ENCODE measurements at regions not wholly inside any gene's neighbourhood (a gene's known extent, or its start where the extent isn't known, plus 50 kb on each side); places are given as distances from the start of the nearest gene placed in this dataset.
A peak's percentile ranks its signal among the peaks of the same experiment; 100 is the strongest.

- TF ChIP-seq, protein P1, sequence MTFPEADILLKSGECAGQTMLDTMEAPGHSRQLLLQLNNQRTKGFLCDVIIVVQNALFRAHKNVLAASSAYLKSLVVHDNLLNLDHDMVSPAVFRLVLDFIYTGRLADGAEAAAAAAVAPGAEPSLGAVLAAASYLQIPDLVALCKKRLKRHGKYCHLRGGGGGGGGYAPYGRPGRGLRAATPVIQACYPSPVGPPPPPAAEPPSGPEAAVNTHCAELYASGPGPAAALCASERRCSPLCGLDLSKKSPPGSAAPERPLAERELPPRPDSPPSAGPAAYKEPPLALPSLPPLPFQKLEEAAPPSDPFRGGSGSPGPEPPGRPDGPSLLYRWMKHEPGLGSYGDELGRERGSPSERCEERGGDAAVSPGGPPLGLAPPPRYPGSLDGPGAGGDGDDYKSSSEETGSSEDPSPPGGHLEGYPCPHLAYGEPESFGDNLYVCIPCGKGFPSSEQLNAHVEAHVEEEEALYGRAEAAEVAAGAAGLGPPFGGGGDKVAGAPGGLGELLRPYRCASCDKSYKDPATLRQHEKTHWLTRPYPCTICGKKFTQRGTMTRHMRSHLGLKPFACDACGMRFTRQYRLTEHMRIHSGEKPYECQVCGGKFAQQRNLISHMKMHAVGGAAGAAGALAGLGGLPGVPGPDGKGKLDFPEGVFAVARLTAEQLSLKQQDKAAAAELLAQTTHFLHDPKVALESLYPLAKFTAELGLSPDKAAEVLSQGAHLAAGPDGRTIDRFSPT (tag by site-specific recombination; IDR thresholded peaks at IDR 0.05): no peak
- TF ChIP-seq ZNF510 (tag by site-specific recombination; IDR thresholded peaks at IDR 0.05; ENCODE audit: insufficient replicate concordance) (no peak), ZNF701 (tag by site-specific recombination; IDR thresholded peaks at IDR 0.05) (no peak), ZNF596 (tag by site-specific recombination; IDR thresholded peaks at IDR 0.05) (no peak)
Observed at GRCh38 chr6:81455641-81456040, 296.8 kb downstream of the TENT5A start (continued).

DNA sequence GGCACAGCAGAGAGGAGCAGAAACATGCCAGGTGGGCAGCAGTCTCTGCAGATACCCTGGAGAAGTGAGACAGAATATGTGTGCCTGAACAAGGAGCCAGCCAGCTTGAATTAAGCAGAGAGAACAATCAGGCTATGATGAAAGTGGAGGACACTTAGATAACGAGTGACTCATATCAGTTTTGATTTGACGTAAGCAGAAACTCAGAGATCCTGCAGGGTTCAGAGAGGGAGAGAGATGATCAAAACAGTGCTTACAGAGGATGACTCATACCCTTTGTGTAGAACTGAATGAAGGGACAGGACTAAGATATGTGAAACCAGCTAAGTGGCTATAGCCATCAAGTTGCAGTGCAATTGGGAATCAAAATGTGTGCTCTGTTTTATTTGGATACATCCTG, 300.7 kb downstream of the TENT5A start:
- Histone ChIP-seq H3K36me3 (ENCODE audit: control insufficient read depth in 2 of 2, insufficient read depth in 1 of 2, low read length in 2 of 2) (no peaks in the 10 kb centered on the region), H3K4me1 (ENCODE audit: control insufficient read depth, insufficient read depth, low read length) (no peaks in the 10 kb centered on the region), H3K4me3 (ENCODE audit: low read depth, low read length) (no peak overlapping the region), H3K9me3 (ENCODE audit: control insufficient read depth, insufficient read depth, low read depth, low read length) (no peaks in the 10 kb centered on the region), H3K27ac (ENCODE audit: extremely low read depth, low read depth, low read length) (no peak overlapping the region)
- ChIA-PET CTCF (interaction anchor here (1.5 kb wide), 1 partner anchor 14 kb away, joined by 3 read pairs; no protein-coding TSS in a partner anchor), POLR2A (interaction anchor here (0.6 kb wide), 1 partner anchor 1897 kb away, joined by 3 read pairs; no protein-coding TSS in a partner anchor)
- no peak for TF ChIP-seq HOXC10 (CRISPR knock-in tag; IDR thresholded peaks at IDR 0.05)
- TF ChIP-seq ZNF623 (tag by site-specific recombination; IDR thresholded peaks at IDR 0.05): no peak
- no peak for TF ChIP-seq ZBTB20 (tag by site-specific recombination; IDR thresholded peaks at IDR 0.05)
- TF ChIP-seq ZNF544 (tag by site-specific recombination; IDR thresholded peaks at IDR 0.05): no peak
- TF ChIP-seq, protein P2, sequence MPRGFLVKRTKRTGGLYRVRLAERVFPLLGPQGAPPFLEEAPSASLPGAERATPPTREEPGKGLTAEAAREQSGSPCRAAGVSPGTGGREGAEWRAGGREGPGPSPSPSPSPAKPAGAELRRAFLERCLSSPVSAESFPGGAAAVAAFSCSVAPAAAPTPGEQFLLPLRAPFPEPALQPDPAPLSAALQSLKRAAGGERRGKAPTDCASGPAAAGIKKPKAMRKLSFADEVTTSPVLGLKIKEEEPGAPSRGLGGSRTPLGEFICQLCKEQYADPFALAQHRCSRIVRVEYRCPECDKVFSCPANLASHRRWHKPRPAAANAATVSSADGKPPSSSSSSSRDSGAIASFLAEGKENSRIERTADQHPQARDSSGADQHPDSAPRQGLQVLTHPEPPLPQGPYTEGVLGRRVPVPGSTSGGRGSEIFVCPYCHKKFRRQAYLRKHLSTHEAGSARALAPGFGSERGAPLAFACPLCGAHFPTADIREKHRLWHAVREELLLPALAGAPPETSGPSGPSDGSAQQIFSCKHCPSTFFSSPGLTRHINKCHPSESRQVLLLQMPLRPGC (tag by site-specific recombination; IDR thresholded peaks at IDR 0.05): peak; percentile 38; the same call in 1 of the 2 replicates
- TF ChIP-seq ZSCAN5A (tag by site-specific recombination; IDR thresholded peaks at IDR 0.05): no peak
- peak; percentile 59; the same call in 1 of the 2 replicates for TF ChIP-seq ZFP37 (tag by site-specific recombination; IDR thresholded peaks at IDR 0.05)
- TF ChIP-seq ZBTB17 (tag by site-specific recombination; IDR thresholded peaks at IDR 0.05): no peak
- no peak for TF ChIP-seq MYNN (tag by site-specific recombination; IDR thresholded peaks at IDR 0.05; ENCODE audit: borderline replicate concordance)
- no peak for TF ChIP-seq IKZF3 (tag by site-specific recombination; IDR thresholded peaks at IDR 0.05)
- TF ChIP-seq FEZF1 (tag by site-specific recombination; IDR thresholded peaks at IDR 0.05): peak; percentile 40; the same call in 1 of the 2 replicates
- TF ChIP-seq ZNF24 (tag by site-specific recombination; IDR thresholded peaks at IDR 0.05): peak; percentile 29; the same call in 1 of the 2 replicates
- 0 out of 2 replicates have a peak, but pooled peaks have one; percentile 30 for TF ChIP-seq ZFP69B (tag by site-specific recombination; IDR thresholded peaks at IDR 0.05)
- TF ChIP-seq, protein P3, sequence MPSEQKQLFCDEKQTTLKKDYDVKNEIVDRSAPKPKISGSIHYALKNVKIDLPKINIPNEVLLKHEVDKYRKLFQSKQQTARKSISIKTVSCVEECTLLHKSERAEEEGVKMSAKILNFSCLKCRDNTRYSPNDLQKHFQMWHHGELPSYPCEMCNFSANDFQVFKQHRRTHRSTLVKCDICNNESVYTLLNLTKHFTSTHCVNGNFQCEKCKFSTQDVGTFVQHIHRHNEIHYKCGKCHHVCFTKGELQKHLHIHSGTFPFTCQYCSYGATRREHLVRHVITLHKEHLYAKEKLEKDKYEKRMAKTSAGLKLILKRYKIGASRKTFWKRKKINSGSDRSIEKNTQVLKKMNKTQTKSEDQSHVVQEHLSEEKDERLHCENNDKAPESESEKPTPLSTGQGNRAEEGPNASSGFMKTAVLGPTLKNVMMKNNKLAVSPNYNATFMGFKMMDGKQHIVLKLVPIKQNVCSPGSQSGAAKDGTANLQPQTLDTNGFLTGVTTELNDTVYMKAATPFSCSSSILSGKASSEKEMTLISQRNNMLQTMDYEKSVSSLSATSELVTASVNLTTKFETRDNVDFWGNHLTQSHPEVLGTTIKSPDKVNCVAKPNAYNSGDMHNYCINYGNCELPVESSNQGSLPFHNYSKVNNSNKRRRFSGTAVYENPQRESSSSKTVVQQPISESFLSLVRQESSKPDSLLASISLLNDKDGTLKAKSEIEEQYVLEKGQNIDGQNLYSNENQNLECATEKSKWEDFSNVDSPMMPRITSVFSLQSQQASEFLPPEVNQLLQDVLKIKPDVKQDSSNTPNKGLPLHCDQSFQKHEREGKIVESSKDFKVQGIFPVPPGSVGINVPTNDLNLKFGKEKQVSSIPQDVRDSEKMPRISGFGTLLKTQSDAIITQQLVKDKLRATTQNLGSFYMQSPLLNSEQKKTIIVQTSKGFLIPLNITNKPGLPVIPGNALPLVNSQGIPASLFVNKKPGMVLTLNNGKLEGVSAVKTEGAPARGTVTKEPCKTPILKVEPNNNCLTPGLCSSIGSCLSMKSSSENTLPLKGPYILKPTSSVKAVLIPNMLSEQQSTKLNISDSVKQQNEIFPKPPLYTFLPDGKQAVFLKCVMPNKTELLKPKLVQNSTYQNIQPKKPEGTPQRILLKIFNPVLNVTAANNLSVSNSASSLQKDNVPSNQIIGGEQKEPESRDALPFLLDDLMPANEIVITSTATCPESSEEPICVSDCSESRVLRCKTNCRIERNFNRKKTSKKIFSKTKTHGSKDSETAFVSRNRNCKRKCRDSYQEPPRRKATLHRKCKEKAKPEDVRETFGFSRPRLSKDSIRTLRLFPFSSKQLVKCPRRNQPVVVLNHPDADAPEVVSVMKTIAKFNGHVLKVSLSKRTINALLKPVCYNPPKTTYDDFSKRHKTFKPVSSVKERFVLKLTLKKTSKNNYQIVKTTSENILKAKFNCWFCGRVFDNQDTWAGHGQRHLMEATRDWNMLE (tag by site-specific recombination; conservative IDR thresholded peaks at IDR 0.05; ENCODE audit: low read depth): 0 out of 2 replicates have a peak, but pooled peaks have one; percentile 31
- TF ChIP-seq ZNF174 (tag by site-specific recombination; IDR thresholded peaks at IDR 0.05): no peak
- no peak for TF ChIP-seq ZNF555 (tag by site-specific recombination; conservative IDR thresholded peaks at IDR 0.05)
- TF ChIP-seq ZNF324 (tag by site-specific recombination; IDR thresholded peaks at IDR 0.05): no peak
- TF ChIP-seq BCL6B (tag by site-specific recombination; IDR thresholded peaks at IDR 0.05): no peak
- TF ChIP-seq, protein P4, sequence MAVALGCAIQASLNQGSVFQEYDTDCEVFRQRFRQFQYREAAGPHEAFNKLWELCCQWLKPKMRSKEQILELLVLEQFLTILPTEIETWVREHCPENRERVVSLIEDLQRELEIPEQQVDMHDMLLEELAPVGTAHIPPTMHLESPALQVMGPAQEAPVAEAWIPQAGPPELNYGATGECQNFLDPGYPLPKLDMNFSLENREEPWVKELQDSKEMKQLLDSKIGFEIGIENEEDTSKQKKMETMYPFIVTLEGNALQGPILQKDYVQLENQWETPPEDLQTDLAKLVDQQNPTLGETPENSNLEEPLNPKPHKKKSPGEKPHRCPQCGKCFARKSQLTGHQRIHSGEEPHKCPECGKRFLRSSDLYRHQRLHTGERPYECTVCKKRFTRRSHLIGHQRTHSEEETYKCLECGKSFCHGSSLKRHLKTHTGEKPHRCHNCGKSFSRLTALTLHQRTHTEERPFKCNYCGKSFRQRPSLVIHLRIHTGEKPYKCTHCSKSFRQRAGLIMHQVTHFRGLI (tag by site-specific recombination; IDR thresholded peaks at IDR 0.05): no peak
- no peak for TF ChIP-seq ZBTB48 (tag by site-specific recombination; IDR thresholded peaks at IDR 0.05)
